GM19455 (cell line): ENCODE measurements at regions not wholly inside any gene's neighbourhood (a gene's known extent, or its start where the extent isn't known, plus 50 kb on each side); places are given as distances from the start of the nearest gene placed in this dataset.
"Not testable (repeated sequence)": the region's sequence is repeated elsewhere in the genome, so short reads cannot be mapped to it uniquely, and the experiment has no call there.

Experiments used
- ATAC-seq: cut with Tn5 transposase; IDR thresholded peaks from one replicate; pipeline ENCODE4 v1.9.1; 2021; ENCODE audit not compliant: unreplicated experiment

DNA sequence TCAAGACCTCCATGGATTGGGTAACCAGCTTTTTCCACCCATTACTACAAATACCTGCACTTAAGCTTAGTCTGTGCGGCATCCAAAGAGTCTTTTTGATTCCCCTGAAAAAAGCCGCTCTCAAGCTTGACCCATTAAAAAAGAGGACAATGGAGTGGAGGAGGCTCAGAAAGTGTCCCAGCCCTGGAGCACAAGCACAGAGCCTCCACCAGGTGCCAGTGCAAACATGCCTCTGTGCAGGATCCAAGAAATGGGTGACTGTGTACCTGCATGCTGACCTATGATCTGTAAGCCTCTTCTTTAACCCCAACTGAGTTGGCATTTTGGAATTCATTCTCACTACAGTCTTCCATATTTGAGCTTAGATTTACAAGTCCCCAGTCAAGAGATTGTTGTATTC lies 168.3 kb upstream of the TLE4 start:
- no peak for ATAC-seq

GRCh38 chr9:79408200-79408599 lies 163.6 kb upstream of the TLE4 start:
- ATAC-seq = no peak

DNA sequence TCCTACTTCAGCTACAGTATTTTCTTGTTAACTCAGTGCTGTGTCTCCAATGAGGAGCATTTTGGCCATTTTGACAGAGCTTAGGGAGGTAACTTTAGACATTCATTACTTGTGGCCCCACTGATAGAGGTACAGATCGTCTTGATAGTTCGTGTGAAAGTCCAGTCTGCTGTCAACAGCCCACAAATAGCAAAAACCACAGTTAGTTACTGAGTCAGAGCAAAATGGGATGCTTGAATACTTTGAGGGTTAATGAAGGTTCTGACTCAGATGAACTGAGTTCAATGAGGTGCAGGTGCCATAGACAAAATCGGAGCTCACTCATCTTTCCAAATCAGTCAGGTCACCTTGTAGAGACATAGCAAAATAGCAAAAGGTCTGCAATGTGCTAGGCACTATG lies 163.1 kb upstream of the TLE4 start:
- no peak for ATAC-seq

- ATAC-seq = no peak
Measured at GRCh38 chr9:79409182-79409823, 162.5 kb upstream of the TLE4 start.

- ATAC-seq = no peak
Measured at GRCh38 chr9:79425840-79426239, 145.9 kb upstream of the TLE4 start.

GRCh38 chr9:79428422-79428821 lies 143.3 kb upstream of the TLE4 start:
- no peak for ATAC-seq

DNA sequence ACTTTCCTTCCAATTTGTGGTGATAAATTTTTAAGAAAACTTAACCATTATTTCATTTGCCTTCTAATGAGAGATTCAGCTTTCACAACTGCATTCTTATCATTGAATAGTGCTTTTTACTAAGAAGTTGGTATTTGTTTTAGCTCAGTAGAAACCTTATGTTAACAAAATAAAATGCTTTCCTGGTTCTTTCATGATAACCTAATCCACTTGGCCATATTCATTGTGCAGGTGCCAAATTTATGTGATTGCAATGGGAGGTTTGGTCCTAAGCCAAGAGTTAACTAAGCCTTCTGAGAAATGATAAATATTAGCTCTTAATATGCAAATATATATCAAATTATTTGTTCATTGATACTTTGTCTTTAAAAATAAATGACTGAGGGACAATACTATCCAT lies 141.1 kb upstream of the TLE4 start:
- ATAC-seq = no peak

- no peak for ATAC-seq
Measured at GRCh38 chr9:79431019-79431679, 140.6 kb upstream of the TLE4 start.

- no peak for ATAC-seq
Measured at GRCh38 chr9:79432485-79432884, 139.3 kb upstream of the TLE4 start.

DNA sequence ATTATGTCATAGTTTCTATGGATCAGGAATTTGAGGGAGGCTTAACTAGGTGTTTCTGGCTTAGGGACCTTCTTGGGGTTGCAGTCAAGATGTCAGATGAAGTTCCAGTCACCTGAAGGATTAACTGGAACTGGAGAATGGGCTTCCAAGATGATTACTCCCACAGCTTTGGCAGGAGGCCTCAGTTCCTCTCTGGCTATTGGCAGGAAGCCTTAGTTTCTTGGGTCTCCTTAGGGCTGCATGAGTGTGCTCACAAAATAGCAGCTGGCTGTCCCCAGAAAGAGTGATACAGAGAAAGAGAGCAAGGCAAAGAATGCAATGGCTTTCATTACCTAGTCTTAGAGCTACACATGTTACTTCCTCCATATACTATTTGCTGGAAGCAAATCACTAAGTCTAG lies 138.1 kb upstream of the TLE4 start:
- ATAC-seq = no peak

- ATAC-seq = not testable (repeated sequence)
Measured at GRCh38 chr9:79439221-79439620, 132.5 kb upstream of the TLE4 start.

- no peak for ATAC-seq
Measured at GRCh38 chr9:79446523-79447307, 125.0 kb upstream of the TLE4 start.

GRCh38 chr9:79447308-79447605 lies 124.5 kb upstream of the TLE4 start:
- no peak for ATAC-seq

DNA sequence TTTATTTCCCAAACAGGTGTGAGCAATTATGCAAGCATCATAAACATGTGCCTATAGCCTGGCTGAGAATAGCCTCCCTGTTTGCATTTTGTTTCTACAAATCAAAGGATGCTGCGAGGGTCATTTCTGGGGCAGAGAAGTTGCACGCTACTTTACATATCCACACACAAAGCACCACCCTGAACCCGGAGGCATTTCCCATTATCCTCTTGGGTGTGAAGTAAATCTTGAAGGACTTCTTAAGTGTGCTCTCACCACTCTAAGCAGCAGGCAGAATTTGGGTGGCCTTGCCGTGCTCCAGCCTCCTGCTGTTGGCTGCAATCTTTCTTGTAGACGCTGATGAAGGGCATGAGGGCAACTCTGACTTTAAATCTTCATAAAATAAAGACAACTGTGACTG lies 124.0 kb upstream of the TLE4 start:
- no peak for ATAC-seq

GRCh38 chr9:79452265-79452664 lies 119.5 kb upstream of the TLE4 start:
- ATAC-seq = no peak

GRCh38 chr9:79461712-79462111 lies 110.1 kb upstream of the TLE4 start:
- ATAC-seq = no peak

- no peak for ATAC-seq
Measured at GRCh38 chr9:79465156-79465555, 106.6 kb upstream of the TLE4 start.

GRCh38 chr9:79469164-79469563 lies 102.6 kb upstream of the TLE4 start:
- ATAC-seq = no peak

DNA sequence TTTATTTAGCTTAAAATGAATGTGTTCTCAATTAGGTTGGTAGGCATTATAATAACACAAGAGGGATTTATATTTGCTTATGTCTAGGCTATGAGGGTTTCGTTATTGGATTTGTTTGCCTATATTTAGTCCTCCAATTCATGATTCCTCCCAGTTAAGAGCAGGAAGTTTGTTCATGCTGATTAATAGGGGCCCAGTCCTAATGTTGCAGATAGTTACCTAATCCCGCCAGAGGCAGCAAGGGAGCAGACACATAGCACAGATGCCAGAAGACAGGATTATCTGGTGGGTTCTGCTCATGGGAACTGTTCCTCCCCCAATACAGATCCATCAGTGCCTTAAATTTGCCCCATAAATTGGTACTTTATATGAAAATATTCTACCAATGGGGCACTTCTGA lies 100.8 kb upstream of the TLE4 start:
- no peak for ATAC-seq

GRCh38 chr9:79471580-79472543 lies 99.9 kb upstream of the TLE4 start:
- ATAC-seq = no peak

DNA sequence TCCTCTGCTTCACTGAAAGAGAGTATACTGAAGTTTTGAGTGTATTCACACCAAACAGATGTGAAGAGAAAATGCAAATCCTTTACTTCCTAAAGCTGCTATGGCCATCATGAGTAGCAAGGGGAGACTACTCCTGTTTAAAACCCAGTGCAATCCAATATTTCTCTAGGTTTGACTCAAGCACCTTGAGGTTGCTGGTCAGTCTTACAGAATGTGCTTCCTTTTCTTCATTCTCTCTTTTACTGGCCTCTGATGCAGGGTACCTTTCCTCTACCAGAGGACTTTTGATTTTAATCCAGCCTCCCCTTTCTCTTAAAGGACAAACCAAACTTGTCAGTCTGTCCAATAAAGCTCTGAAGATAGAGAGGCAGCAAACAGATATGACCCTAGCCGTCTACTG lies 98.1 kb upstream of the TLE4 start:
- no peak for ATAC-seq
